ENCODE measurements at regions not wholly inside any gene's neighbourhood (a gene's known extent, or its start where the extent isn't known, plus 50 kb on each side); places are given as distances from the start of the nearest gene placed in this dataset.

GRCh38 chr4:187204389-187204918, 480.8 kb upstream of the FAT1 start:
- DNase-seq, result no peak

- DNase-seq, result no peak
Observed at GRCh38 chr4:187207931-187208330, 484.3 kb upstream of the FAT1 start.

- DNase-seq, result no peak
Observed at GRCh38 chr4:187208651-187209050, 485.0 kb upstream of the FAT1 start.

- no peak for DNase-seq
Observed at GRCh38 chr4:187209921-187210613, 486.4 kb upstream of the FAT1 start.

- no peak for DNase-seq
Observed at GRCh38 chr4:187212446-187213080, 488.9 kb upstream of the FAT1 start.

GRCh38 chr4:187215438-187215837, 491.8 kb upstream of the FAT1 start:
- DNase-seq, result no peak

GRCh38 chr4:187218705-187219245, 495.1 kb upstream of the FAT1 start:
- no peak for DNase-seq

GRCh38 chr4:187224560-187224959, 500.9 kb upstream of the FAT1 start:
- no peak for DNase-seq

- no peak for DNase-seq
Observed at GRCh38 chr4:187227907-187228704, 504.4 kb upstream of the FAT1 start.

GRCh38 chr4:187232196-187232595, 508.5 kb upstream of the FAT1 start:
- DNase-seq, result no peak

GRCh38 chr4:187232796-187233195, 509.1 kb upstream of the FAT1 start:
- no peak for DNase-seq

- no peak for DNase-seq
Observed at GRCh38 chr4:187235456-187236170, 512.0 kb upstream of the FAT1 start.

- no peak for DNase-seq
Observed at GRCh38 chr4:187236209-187236890, 512.7 kb upstream of the FAT1 start.

GRCh38 chr4:187238646-187239045, 515.0 kb upstream of the FAT1 start:
- DNase-seq, result no peak

GRCh38 chr4:187251896-187252295, 528.2 kb upstream of the FAT1 start:
- DNase-seq, result no peak

- DNase-seq, result no peak
Observed at GRCh38 chr4:187256897-187257296, 533.2 kb upstream of the FAT1 start.

- DNase-seq, result no peak
Observed at GRCh38 chr4:187258651-187259401, 535.2 kb upstream of the FAT1 start.

- no peak for DNase-seq
Observed at GRCh38 chr4:187268940-187269339, 545.3 kb upstream of the FAT1 start.

GRCh38 chr4:187270154-187270553, 546.5 kb upstream of the FAT1 start:
- DNase-seq, result no peak

GRCh38 chr4:187271848-187272247, 548.2 kb upstream of the FAT1 start:
- no peak for DNase-seq

- DNase-seq, result no peak
Observed at GRCh38 chr4:187274153-187274552, 550.5 kb upstream of the FAT1 start.

All from DMS 273 treated with DMSO at 0.1 percent for 48 hours (cell line).